Uterus (tissue), 3 donors: ENCODE measurements at regions not wholly inside any gene's neighbourhood (a gene's known extent, or its start where the extent isn't known, plus 50 kb on each side); places are given as distances from the start of the nearest gene placed in this dataset.

Experiments
- DNase-seq, 2 donors: peaks; one replicate each; pipeline ENCODE4 v3.0.0-alpha.2; 2019 to 2020
- H3K27ac ChIP-seq, 2 donors: fragments of 200-600 bp; sonication (generic); 1 replicate in 1 of 2; 2 replicates in 1 of 2; pipeline ENCODE4 v1.5.1; 2016 to 2018
- H3K27me3 ChIP-seq, 2 donors: fragments of 200-600 bp; sonication (generic); one replicate each; pipeline ENCODE4 v1.5.1; 2018 to 2019; ENCODE audit warnings: control low read depth in 1 of 2
- H3K36me3 ChIP-seq, 2 donors: fragments of 200-600 bp; sonication (generic); one replicate each; pipeline ENCODE4 v1.5.1; 2019; ENCODE audit warnings: control low read depth in 1 of 2
- H3K4me1 ChIP-seq, 2 donors: fragments of 200-600 bp; sonication (generic); one replicate each; pipeline ENCODE4 v1.5.1; 2018 to 2019; ENCODE audit warnings: control low read depth in 1 of 2
- H3K4me3 ChIP-seq, 2 donors: fragments of 200-600 bp; sonication (generic); 1 replicate in 1 of 2; 2 replicates in 1 of 2; pipeline ENCODE4 v1.5.1; 2018 to 2019; ENCODE audit warnings: mild to moderate bottlenecking in 1 of 2
- H3K9me3 ChIP-seq, 2 donors: fragments of 200-600 bp; sonication (generic); one replicate each; pipeline ENCODE4 v1.5.1; 2019; ENCODE audit warnings: control low read depth in 1 of 2
- CTCF ChIP-seq, 4 experiments: fragments of 200-600 bp in 2 of 4; fragments of 450-650 bp in 2 of 4; sonication (generic) in 2 of 4; IDR thresholded peaks; one replicate each; pipeline ENCODE4 v1.5.1; 2016 to 2019; ENCODE audit warnings: antibody characterized with exemption in 4 of 4, mild to moderate bottlenecking in 2 of 4, moderate library complexity in 1 of 4
- POLR2A ChIP-seq, 2 donors: fragments of 450-650 bp; IDR thresholded peaks; one replicate each; pipeline ENCODE4 v1.6.1; 2016; ENCODE audit warnings: antibody characterized with exemption in 2 of 2, mild to moderate bottlenecking in 1 of 2, moderate library complexity in 1 of 2
- intact Hi-C: fragments of 100-400 bp; cut with DNase I; formaldehyde crosslinking; loops from one replicate; pipeline ENCODE4 v1.15.1; 2023; ENCODE audit warnings: low total_unique reads
- donor health status: DM: yes; HTN: yes; CAD: no.

- intact Hi-C loops: no loop called here
- Histone ChIP-seq H3K36me3 (no peaks in the 10 kb centered on the region), H3K27me3 (no peaks in the 10 kb centered on the region), H3K27ac (no peak overlapping the region), H3K4me1 (no peaks in the 10 kb centered on the region), H3K4me3 (no peak overlapping the region), H3K9me3 (no peaks in the 10 kb centered on the region)
- no peak for DNase-seq
- TF ChIP-seq CTCF (IDR thresholded peaks at IDR 0.05) (no peak), POLR2A (IDR thresholded peaks at IDR 0.05) (no peak)
Measured at GRCh38 chr13:39269004-39269403, 230.7 kb downstream of the NHLRC3 start.

- no peaks in the 10 kb centered on the region for H3K4me1 ChIP-seq
- no peaks in the 10 kb centered on the region for H3K27me3 ChIP-seq
- no peaks in the 10 kb centered on the region for H3K36me3 ChIP-seq
- no peak for DNase-seq
- no peaks in the 10 kb centered on the region for H3K9me3 ChIP-seq
- H3K4me3 ChIP-seq: no peak overlapping the region
- intact Hi-C loops: no loop called here
- H3K27ac ChIP-seq: no peak overlapping the region
- TF ChIP-seq POLR2A (IDR thresholded peaks at IDR 0.05): no peak
Measured at GRCh38 chr13:39269411-39269810, 231.2 kb downstream of the NHLRC3 start.

- no peaks in the 10 kb centered on the region for H3K9me3 ChIP-seq
- H3K36me3 ChIP-seq: no peaks in the 10 kb centered on the region
- H3K27ac ChIP-seq: no peak overlapping the region
- no peak overlapping the region for H3K4me3 ChIP-seq
- no peaks in the 10 kb centered on the region for H3K4me1 ChIP-seq
- TF ChIP-seq CTCF (IDR thresholded peaks at IDR 0.05): no peak
- no peak for TF ChIP-seq POLR2A (IDR thresholded peaks at IDR 0.05)
- DNase-seq: no peak
- no peaks in the 10 kb centered on the region for H3K27me3 ChIP-seq
- intact Hi-C loops: no loop called here
Measured at GRCh38 chr13:39272994-39273393, 234.7 kb downstream of the NHLRC3 start.

- DNase-seq: no peak
- no peaks in the 10 kb centered on the region for H3K4me1 ChIP-seq
- H3K9me3 ChIP-seq: no peaks in the 10 kb centered on the region
- H3K27ac ChIP-seq: no peak overlapping the region
- no peak overlapping the region for H3K4me3 ChIP-seq
- H3K36me3 ChIP-seq: no peaks in the 10 kb centered on the region
- no peaks in the 10 kb centered on the region for H3K27me3 ChIP-seq
- intact Hi-C loops: no loop called here
- no peak for TF ChIP-seq POLR2A (IDR thresholded peaks at IDR 0.05)
- peak in 1 of 4 experiments; percentile 9 for TF ChIP-seq CTCF (IDR thresholded peaks at IDR 0.05)
Measured at GRCh38 chr13:39273953-39274738, 235.9 kb downstream of the NHLRC3 start.

- H3K36me3 ChIP-seq: no peaks in the 10 kb centered on the region
- TF ChIP-seq POLR2A (IDR thresholded peaks at IDR 0.05) (no peak), CTCF (IDR thresholded peaks at IDR 0.05) (no peak)
- intact Hi-C loops: no loop called here
- H3K4me3 ChIP-seq: no peak overlapping the region
- H3K27ac ChIP-seq: no peak overlapping the region
- no peaks in the 10 kb centered on the region for H3K9me3 ChIP-seq
- H3K27me3 ChIP-seq: no peaks in the 10 kb centered on the region
- DNase-seq: no peak
- H3K4me1 ChIP-seq: no peaks in the 10 kb centered on the region
Measured at GRCh38 chr13:39274739-39275325, 236.6 kb downstream of the NHLRC3 start.
